Astrocyte of the spinal cord (primary cell): ENCODE measurements at regions not wholly inside any gene's neighbourhood (a gene's known extent, or its start where the extent isn't known, plus 50 kb on each side); places are given as distances from the start of the nearest gene placed in this dataset.

ENCODE experiments used
- DNase-seq: peaks from one replicate; pipeline ENCODE4 v3.0.0; 2011; ENCODE audit warnings: low read depth, low spot score
- H3K4me3 ChIP-seq: 2 replicates; pipeline ENCODE4 v1.5.1; 2011; ENCODE audit warnings: low read depth, mild to moderate bottlenecking, low read length, moderate library complexity
- CTCF ChIP-seq: IDR thresholded peaks from 2 replicates; pipeline ENCODE4 v1.5.1; 2012; ENCODE audit warnings: low read depth, mild to moderate bottlenecking, low read length, inconsistent platforms
- in situ Hi-C: cut with HindIII; loops from 2 replicates; pipeline ENCODE4 v1.10.0; 2017; ENCODE audit warnings: low sequenced_read_pairs

DNA sequence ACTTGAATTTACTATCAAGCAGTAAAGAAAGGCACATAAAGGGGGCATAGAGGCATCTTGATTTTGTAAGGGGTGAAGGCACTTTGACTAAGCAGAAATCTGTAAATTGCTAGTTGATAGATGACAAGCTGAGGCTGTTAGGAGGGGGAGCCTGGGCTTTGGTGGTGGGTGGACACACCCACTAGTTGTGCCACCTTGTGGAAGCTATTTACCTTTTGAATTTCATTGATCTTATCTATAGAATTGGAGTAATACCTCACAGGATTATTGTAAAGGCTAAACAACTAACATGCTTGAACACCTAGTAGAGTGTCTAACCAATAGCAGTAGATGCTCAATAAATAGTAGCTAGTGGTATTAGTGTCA is 142.8 kb upstream of the KCNIP4 start:
- no peak for TF ChIP-seq CTCF
- no peak overlapping the region for H3K4me3 ChIP-seq
- in situ Hi-C loops = no loop called here
- DNase-seq = no peak

DNA sequence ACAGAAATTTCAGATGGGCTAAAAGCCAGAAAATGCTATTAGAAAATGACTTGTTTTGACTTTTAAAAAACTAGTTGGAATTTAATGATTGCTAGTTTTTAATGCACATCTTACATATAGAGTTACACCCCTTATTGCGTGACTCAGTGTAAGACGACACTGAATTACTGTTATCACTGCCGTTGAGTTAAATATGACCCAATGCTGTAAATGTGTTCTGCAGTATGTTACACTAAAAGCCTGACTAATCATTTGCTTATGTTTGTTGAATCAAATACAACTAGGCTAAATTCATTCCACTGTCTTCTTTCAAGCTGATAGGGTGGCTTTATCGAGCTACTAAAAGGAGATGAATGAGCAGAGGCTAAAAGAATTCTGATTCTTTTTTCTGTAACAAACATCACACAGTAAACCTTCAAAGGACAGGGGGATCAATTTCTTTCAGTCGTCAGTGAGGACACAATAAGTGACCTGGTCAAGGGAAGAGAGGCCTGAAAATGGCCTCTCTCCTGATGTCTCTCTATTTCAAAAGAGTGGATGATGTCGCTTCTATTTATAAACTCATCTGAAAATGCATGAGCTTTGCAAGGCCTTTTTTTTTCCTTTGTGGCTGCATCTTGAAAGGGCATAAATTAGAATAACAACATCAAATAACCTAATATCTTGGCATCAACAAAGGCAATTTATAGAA is 142.2 kb upstream of the KCNIP4 start:
- in situ Hi-C loops = no loop called here
- no peak overlapping the region for H3K4me3 ChIP-seq
- peak; percentile 22 for DNase-seq
- TF ChIP-seq CTCF = no peak

DNA sequence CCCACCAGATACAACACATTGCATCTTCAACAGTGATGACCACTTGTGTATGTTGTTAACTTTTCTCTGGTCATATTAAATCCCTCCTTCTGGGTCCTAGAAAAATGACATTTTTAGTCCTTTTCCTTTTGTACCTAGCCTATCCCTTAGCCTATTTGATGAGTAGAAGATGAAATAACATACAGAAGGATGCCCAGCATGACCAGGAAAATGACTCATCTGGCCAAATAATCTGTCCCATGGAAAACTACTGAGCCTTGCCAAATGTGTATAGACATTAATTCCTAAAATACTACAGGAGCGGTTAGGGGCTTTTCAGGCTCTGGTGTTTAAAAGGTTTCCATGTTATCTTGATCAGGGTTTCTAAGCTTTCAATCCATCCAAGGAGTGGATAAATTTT is 129.0 kb upstream of the KCNIP4 start:
- in situ Hi-C loops = no loop called here
- TF ChIP-seq CTCF = no peak

DNA sequence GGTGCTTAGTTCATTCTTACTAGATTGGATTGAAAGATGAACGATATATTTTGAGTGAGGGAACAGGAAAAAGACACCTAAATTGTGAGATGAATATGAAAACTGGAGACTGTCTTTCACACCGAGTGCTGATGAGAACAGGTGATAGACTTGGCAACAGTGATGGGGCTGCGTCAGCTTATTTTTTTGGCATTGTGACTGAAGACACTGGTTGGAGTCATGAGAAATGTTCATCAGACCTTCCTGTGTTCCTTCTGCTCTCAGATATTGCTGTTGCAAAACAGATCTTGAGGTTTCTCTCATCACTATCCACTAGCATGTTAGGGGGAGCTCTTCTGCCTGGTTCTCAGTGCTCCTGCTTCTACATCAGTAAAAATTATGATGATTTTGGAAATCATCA is 124.2 kb upstream of the KCNIP4 start:
- H3K4me3 ChIP-seq = no peak overlapping the region
- no peak for DNase-seq
- TF ChIP-seq CTCF = no peak
- in situ Hi-C loops = no loop called here

More for the DNA sequence above, 129.0 kb upstream of the KCNIP4 start:
- H3K4me3 ChIP-seq = no peak overlapping the region
- DNase-seq = peak; percentile 13

GRCh38 chr4:22072240-22072639 is 123.7 kb upstream of the KCNIP4 start:
- H3K4me3 ChIP-seq = no peak overlapping the region
- DNase-seq = no peak
- TF ChIP-seq CTCF = no peak
- in situ Hi-C loops = no loop called here

GRCh38 chr4:22071749-22072148 is 123.2 kb upstream of the KCNIP4 start:
- H3K4me3 ChIP-seq = no peak overlapping the region
- DNase-seq = no peak
- TF ChIP-seq CTCF = no peak
- in situ Hi-C loops = no loop called here

DNA sequence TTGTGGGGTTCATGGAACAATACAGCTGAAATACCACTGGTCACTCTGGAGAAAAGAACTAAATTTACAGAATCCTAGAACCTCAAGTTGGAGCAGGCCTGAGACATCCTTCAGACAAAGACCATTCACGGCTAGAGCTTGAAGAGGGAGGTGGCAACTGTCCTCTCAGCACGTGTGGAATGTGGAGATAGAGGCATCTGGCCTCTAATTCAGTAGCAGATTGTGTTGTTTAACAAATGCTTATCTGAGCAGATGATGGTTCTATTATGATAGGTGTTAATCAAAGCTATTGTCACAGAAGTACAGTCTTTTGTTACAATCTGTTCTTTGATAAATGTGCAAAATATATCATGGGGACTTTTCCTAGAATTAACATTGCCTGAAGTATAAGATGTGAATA is 121.7 kb upstream of the KCNIP4 start:
- in situ Hi-C loops = no loop called here
- DNase-seq = no peak
- no peak for TF ChIP-seq CTCF
- H3K4me3 ChIP-seq = no peak overlapping the region
